Right lobe of liver (tissue), 6 donors: ENCODE measurements at regions not wholly inside any gene's neighbourhood (a gene's known extent, or its start where the extent isn't known, plus 50 kb on each side); places are given as distances from the start of the nearest gene placed in this dataset.
A peak's percentile ranks its signal among the peaks of the same experiment; 100 is the strongest.

ENCODE experiments used
- ATAC-seq, 4 donors: fragments of 200-7000 bp; cut with Tn5 transposase; one replicate each; pipeline ENCODE4 v1.9.1; 2020; ENCODE audit warnings: mild to moderate bottlenecking in 4 of 4, moderate library complexity in 4 of 4
- DNase-seq, 3 donors: peaks; one replicate each; pipeline ENCODE4 v3.0.0-alpha.2; 2020
- H3K27ac ChIP-seq, 3 donors: fragments of 200-600 bp; one replicate each; pipeline ENCODE4 v1.8.0; 2022
- H3K27me3 ChIP-seq, 2 donors: fragments of 200-600 bp; one replicate each; pipeline ENCODE4 v1.8.0; 2022
- H3K36me3 ChIP-seq, 4 donors: fragments of 200-600 bp; sonication (generic) in 1 of 4; one replicate each; pipeline versions ENCODE4 v1.5.1 to v1.8.0; 2017 to 2022; ENCODE audit warnings: control low read depth in 1 of 4
- H3K4me1 ChIP-seq, 4 donors: fragments of 200-600 bp; sonication (generic) in 1 of 4; one replicate each; pipeline versions ENCODE4 v1.5.1 to v1.8.0; 2017 to 2022; ENCODE audit warnings: control low read depth in 1 of 4
- H3K4me3 ChIP-seq, 3 donors: fragments of 200-600 bp; one replicate each; pipeline ENCODE4 v1.8.0; 2022
- H3K9me3 ChIP-seq, 4 donors: fragments of 200-600 bp; sonication (generic) in 1 of 4; one replicate each; pipeline versions ENCODE4 v1.5.1 to v1.8.0; 2017 to 2022; ENCODE audit warnings: control low read depth in 1 of 4
- POLR2A ChIP-seq: fragments of 450-650 bp; IDR thresholded peaks from one replicate; pipeline ENCODE4 v1.6.1; 2017; ENCODE audit warnings: antibody characterized with exemption, mild to moderate bottlenecking
- WGBS: methylation state at CpG from one replicate; pipeline ENCODE4 v1.1.6; 2018; ENCODE audit warnings: low coverage, low lambda C conversion rate; ENCODE audit not compliant: insufficient coverage; ENCODE audit errors: missing lambda C conversion rate; 5-methylcytosine and 5-hydroxymethylcytosine counted together
- intact Hi-C, 2 donors: fragments of 100-400 bp; cut with DNase I; formaldehyde crosslinking; loops; one replicate each; pipeline versions ENCODE4 v1.11.2 to v1.14.1; 2022
- TF ChIP-seq, protein P1 (sequence below), 4 donors: fragments of 200-600 bp in 3 of 4; fragments of 450-650 bp in 1 of 4; IDR thresholded peaks; one replicate each; pipeline versions ENCODE4 v1.5.1 to v1.8.0; 2016 to 2022; ENCODE audit warnings: antibody characterized with exemption in 4 of 4, mild to moderate bottlenecking in 2 of 4
- donor health status: DM: no; HTN: yes; CAD: no.
- donor health status: DM: no; HTN: no; CAD: no.
- donor health status: DM: no; HTN: no; CAD: no.
- donor health status: DM: no; HTN: yes; CAD: no.
- donor health status: DM: no; HTN: yes; CAD: no.

DNA sequence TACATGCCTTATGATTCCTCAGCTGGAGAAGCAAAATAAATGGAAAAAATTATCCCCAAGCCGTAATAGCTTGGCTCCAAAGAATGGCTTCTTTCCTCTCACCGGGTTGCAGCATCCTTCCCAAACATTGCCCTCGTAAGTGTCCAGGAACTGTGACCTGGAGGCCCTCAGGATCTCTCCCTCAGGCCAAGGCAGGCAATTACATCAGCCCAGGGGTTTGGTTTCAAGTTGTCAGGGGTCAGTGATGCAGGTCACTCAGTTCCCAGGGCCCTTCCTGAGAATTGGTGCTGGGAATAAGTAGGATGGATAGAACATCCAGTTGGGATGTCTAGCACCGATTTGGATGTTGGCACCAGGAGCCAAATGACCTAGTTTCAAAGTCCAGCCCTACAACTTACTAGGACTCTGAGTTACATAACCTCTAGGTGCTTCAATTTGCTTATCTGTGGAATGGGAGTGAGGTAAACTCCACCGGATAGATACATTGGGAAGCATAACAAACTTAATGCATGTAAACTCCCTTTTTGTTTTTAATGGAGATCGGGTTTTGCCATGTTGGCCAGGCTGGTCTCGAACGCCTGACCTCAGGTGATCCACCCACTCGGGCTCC lies 133.5 kb upstream of the DAP start:
- H3K9me3 ChIP-seq = no peaks in the 10 kb centered on the region
- peak in 3 of 4 donors; percentile 28 to 58 (median 35) for ATAC-seq
- WGBS = 33% methylated on average over 3 of the region's 9 CpGs
- intact Hi-C loops = no loop called here
- no peaks in the 10 kb centered on the region for H3K4me1 ChIP-seq
- DNase-seq = no peak
- H3K4me3 ChIP-seq = no peak overlapping the region
- H3K36me3 ChIP-seq = no peaks in the 10 kb centered on the region
- no peak overlapping the region for H3K27ac ChIP-seq
- H3K27me3 ChIP-seq = no peaks in the 10 kb centered on the region
- no peak for TF ChIP-seq POLR2A
- TF ChIP-seq, protein P1, sequence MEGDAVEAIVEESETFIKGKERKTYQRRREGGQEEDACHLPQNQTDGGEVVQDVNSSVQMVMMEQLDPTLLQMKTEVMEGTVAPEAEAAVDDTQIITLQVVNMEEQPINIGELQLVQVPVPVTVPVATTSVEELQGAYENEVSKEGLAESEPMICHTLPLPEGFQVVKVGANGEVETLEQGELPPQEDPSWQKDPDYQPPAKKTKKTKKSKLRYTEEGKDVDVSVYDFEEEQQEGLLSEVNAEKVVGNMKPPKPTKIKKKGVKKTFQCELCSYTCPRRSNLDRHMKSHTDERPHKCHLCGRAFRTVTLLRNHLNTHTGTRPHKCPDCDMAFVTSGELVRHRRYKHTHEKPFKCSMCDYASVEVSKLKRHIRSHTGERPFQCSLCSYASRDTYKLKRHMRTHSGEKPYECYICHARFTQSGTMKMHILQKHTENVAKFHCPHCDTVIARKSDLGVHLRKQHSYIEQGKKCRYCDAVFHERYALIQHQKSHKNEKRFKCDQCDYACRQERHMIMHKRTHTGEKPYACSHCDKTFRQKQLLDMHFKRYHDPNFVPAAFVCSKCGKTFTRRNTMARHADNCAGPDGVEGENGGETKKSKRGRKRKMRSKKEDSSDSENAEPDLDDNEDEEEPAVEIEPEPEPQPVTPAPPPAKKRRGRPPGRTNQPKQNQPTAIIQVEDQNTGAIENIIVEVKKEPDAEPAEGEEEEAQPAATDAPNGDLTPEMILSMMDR (IDR thresholded peaks at IDR 0.05) = no peak

DNA sequence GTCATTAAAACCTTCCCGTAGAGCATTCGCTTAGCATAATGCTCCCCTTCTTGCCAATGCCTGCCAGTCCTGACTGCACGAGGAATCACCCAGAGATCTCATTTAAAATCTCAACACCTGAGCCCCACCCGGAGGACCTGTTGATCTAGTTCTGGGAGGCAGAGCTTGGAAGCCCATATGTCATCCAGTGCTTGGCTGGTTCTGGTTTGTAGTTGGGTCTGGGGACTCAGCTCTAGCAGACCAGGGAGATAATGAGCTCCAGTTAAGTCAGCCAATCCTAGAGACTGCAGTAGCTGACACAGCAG lies 131.8 kb upstream of the DAP start:
- no peak overlapping the region for H3K27ac ChIP-seq
- H3K36me3 ChIP-seq = no peaks in the 10 kb centered on the region
- no peak for DNase-seq
- no peak overlapping the region for H3K4me3 ChIP-seq
- intact Hi-C loops = no loop called here
- WGBS = 80% methylated on average over 4 of the region's 4 CpGs
- TF ChIP-seq, protein P1 (IDR thresholded peaks at IDR 0.05) = no peak
- no peak for TF ChIP-seq POLR2A
- H3K27me3 ChIP-seq = no peaks in the 10 kb centered on the region
- no peaks in the 10 kb centered on the region for H3K4me1 ChIP-seq
- no peak for ATAC-seq
- no peaks in the 10 kb centered on the region for H3K9me3 ChIP-seq

DNA sequence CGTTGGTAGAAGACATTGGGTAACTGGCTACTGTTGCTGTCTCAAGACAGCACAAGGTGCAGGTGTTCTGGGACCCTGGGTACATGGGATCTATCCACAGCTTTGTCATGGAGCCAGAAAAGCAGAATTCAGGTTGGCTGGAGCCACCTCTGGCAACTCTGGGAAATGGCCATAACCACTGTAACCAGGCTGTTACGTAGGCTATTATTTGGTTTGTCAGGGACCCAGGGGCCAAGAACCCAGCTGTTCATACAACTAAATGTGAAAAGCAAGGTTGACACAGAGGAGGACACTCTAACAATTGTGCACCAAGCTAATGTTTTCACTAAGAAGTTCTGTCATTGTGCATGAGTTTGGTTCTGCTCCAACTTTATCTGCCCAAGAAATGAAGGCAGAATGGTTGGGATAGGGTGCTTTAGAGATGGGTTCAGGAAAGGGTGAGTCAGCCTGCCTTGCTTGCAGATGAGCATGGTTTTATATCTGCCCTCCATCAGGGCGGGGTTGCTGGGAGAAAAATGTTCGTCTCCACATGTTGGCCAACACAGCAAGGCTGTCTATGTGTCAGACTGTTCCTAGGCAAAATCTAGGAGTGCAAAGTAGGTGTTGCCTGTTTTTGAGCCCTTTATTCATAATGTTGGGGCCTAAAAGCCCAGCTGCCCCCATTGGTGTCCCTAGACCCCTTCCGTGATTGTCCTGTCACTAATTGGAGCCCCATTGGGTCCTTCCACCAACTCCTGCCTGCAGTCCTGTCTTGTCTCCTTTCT lies 131.3 kb upstream of the DAP start:
- Histone ChIP-seq H3K27ac (no peak overlapping the region), H3K36me3 (no peaks in the 10 kb centered on the region), H3K27me3 (no peaks in the 10 kb centered on the region), H3K4me3 (no peak overlapping the region), H3K4me1 (no peaks in the 10 kb centered on the region), H3K9me3 (no peaks in the 10 kb centered on the region)
- DNase-seq (no peak), ATAC-seq (no peak)
- WGBS = 65% methylated on average over 2 of the region's 5 CpGs
- TF ChIP-seq, protein P1 (IDR thresholded peaks at IDR 0.05) = no peak
- intact Hi-C loops = no loop called here

DNA sequence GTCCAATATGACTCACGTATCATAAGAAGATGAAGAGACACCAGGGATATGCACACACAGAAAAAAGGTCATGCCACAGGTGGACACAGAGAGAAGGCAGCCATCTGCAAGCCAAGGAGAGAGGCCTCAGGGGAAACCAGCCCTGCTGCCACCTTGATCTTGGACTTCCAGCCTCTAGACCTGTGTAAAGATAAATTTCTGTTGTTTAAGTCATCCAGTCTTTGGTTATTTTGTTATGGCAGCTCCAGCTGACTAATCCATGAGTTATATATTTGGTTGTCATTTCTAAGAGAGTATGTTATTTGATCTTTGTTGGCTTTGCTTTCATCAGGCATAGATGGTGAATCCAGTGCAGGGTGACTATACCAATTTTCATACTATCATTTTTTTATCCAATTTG lies 130.2 kb upstream of the DAP start:
- Histone ChIP-seq H3K4me3 (no peak overlapping the region), H3K4me1 (no peaks in the 10 kb centered on the region), H3K27ac (no peak overlapping the region), H3K27me3 (no peaks in the 10 kb centered on the region), H3K36me3 (no peaks in the 10 kb centered on the region), H3K9me3 (no peaks in the 10 kb centered on the region)
- TF ChIP-seq, protein P1 (IDR thresholded peaks at IDR 0.05) = no peak
- TF ChIP-seq POLR2A = no peak
- DNase-seq (no peak), ATAC-seq (no peak)
- intact Hi-C loops = no loop called here
- WGBS = 67% methylated on average over 1 of the region's 1 CpG
